MM.1S (cell line): ENCODE measurements at regions not wholly inside any gene's neighbourhood (a gene's known extent, or its start where the extent isn't known, plus 50 kb on each side); places are given as distances from the start of the nearest gene placed in this dataset.

Experiments
- DNase-seq: peaks from one replicate; pipeline ENCODE4 v3.0.0-alpha.2; 2015
- H2AFZ ChIP-seq: fragments of 300-600 bp; sonication (generic); 2 replicates; pipeline ENCODE4 v1.6.0; 2016; ENCODE audit warnings: antibody characterized with exemption, low read length
- H3F3A ChIP-seq: fragments of 300-600 bp; sonication (generic); 2 replicates; pipeline ENCODE4 v1.6.1; 2016; ENCODE audit warnings: mild to moderate bottlenecking, antibody characterized with exemption, low read length, moderate library complexity, mixed read lengths; ENCODE audit not compliant: insufficient read depth
- H3K27ac ChIP-seq: fragments of 300-600 bp; sonication (generic); 2 replicates; pipeline ENCODE4 v1.5.1; 2016; ENCODE audit warnings: mild to moderate bottlenecking, low read length
- H3K27me3 ChIP-seq: fragments of 300-600 bp; sonication (generic); replicated peaks from 2 replicates; pipeline ENCODE4 v1.6.0; 2016; ENCODE audit warnings: low read length; ENCODE audit not compliant: insufficient read depth
- H3K36me3 ChIP-seq: fragments of 300-600 bp; sonication (generic); replicated peaks from 2 replicates; pipeline ENCODE4 v1.6.1; 2016; ENCODE audit warnings: mild to moderate bottlenecking, low read length, mixed read lengths; ENCODE audit not compliant: insufficient read depth
- H3K4me1 ChIP-seq: fragments of 300-600 bp; sonication (generic); 2 replicates; pipeline ENCODE4 v1.6.1; 2016; ENCODE audit warnings: low read length, mixed read lengths
- H3K4me2 ChIP-seq: fragments of 300-600 bp; sonication (generic); 2 replicates; pipeline ENCODE4 v1.6.0; 2016; ENCODE audit warnings: low read depth, low read length
- H3K4me3 ChIP-seq: fragments of 300-600 bp; sonication (generic); 2 replicates; pipeline ENCODE4 v1.5.1; 2016; ENCODE audit warnings: low read length, mixed read lengths
- H3K79me2 ChIP-seq: fragments of 300-600 bp; sonication (generic); 2 replicates; pipeline ENCODE4 v1.6.1; 2016; ENCODE audit warnings: mixed run types, low read length, mixed read lengths
- H3K9ac ChIP-seq: fragments of 300-600 bp; sonication (generic); 2 replicates; pipeline ENCODE4 v1.6.1; 2016; ENCODE audit warnings: low read length, mixed read lengths
- H3K9me2 ChIP-seq: fragments of 300-600 bp; sonication (generic); replicated peaks from 2 replicates; pipeline ENCODE4 v1.6.1; 2016; ENCODE audit warnings: mild to moderate bottlenecking, low read length, mixed read lengths; ENCODE audit not compliant: insufficient read depth
- H3K9me3 ChIP-seq: fragments of 300-600 bp; sonication (generic); replicated peaks from 2 replicates; pipeline ENCODE4 v1.6.1; 2016; ENCODE audit warnings: mild to moderate bottlenecking, low read length, mixed read lengths; ENCODE audit not compliant: insufficient read depth
- H4K20me1 ChIP-seq: fragments of 300-600 bp; sonication (generic); 2 replicates; pipeline ENCODE4 v1.6.1; 2016; ENCODE audit warnings: mild to moderate bottlenecking, low read length, moderate library complexity, mixed read lengths; ENCODE audit not compliant: insufficient read depth
- EZH2 ChIP-seq: fragments of 300-600 bp; sonication (generic); optimal IDR thresholded peaks from 2 replicates; pipeline ENCODE3; 2017; ENCODE audit warnings: low read depth, mild to moderate bottlenecking, antibody characterized with exemption, low read length, mixed read lengths
- EZH2phosphoT487 ChIP-seq: fragments of 300-600 bp; sonication (generic); IDR thresholded peaks from 2 replicates; pipeline ENCODE4 v1.6.1; 2018; ENCODE audit warnings: antibody characterized with exemption, low read length
- TF ChIP-seq, protein P1 (sequence below): fragments of 300-600 bp; sonication (generic); IDR thresholded peaks from 2 replicates; pipeline ENCODE4 v1.5.1; 2016; ENCODE audit warnings: antibody characterized with exemption, low read length, mixed read lengths

DNA sequence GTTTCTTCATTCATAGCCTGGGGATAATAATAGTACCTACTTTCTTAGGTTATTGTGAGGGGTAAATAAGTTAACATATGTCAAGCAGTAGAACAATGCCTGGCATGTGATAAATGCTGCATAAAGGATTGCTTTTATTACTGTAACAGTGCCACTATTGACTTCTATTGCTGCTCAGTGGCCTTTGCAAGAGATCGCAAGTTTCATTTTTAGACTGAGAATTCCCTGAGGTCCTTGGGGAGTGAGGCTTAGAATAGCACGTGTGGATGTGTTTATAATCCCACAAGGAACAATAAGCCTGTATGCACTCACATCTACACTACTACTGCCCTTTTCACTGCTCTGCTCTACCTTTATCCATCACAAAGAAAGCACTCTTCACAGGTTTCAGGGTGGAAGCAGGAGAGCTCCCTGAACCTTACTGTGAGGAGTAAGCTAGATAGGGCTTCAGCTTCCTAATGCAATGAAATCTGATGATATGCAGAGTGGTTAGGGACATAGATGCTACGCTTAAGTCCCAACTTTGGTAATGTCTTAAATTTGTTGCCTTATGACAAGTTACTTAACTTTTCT is 302.6 kb downstream of the SNAPC1 start:
- Histone ChIP-seq H2AFZ (no peak overlapping the region), H4K20me1 (no peaks in the 10 kb centered on the region), H3K9me2 (no peaks in the 10 kb centered on the region), H3K27ac (no peak overlapping the region), H3K4me2 (no peak overlapping the region), H3K36me3 (no peaks in the 10 kb centered on the region), H3K4me1 (no peaks in the 10 kb centered on the region), H3K79me2 (no peaks in the 10 kb centered on the region), H3K27me3 (no peaks in the 10 kb centered on the region), H3K4me3 (no peak overlapping the region), H3K9ac (no peak overlapping the region), H3F3A (no peaks in the 10 kb centered on the region), H3K9me3 (no peaks in the 10 kb centered on the region)
- TF ChIP-seq EZH2phosphoT487 = no peak
- TF ChIP-seq EZH2 = no peak
- TF ChIP-seq, protein P1, sequence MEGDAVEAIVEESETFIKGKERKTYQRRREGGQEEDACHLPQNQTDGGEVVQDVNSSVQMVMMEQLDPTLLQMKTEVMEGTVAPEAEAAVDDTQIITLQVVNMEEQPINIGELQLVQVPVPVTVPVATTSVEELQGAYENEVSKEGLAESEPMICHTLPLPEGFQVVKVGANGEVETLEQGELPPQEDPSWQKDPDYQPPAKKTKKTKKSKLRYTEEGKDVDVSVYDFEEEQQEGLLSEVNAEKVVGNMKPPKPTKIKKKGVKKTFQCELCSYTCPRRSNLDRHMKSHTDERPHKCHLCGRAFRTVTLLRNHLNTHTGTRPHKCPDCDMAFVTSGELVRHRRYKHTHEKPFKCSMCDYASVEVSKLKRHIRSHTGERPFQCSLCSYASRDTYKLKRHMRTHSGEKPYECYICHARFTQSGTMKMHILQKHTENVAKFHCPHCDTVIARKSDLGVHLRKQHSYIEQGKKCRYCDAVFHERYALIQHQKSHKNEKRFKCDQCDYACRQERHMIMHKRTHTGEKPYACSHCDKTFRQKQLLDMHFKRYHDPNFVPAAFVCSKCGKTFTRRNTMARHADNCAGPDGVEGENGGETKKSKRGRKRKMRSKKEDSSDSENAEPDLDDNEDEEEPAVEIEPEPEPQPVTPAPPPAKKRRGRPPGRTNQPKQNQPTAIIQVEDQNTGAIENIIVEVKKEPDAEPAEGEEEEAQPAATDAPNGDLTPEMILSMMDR = no peak
- DNase-seq = no peak

DNA sequence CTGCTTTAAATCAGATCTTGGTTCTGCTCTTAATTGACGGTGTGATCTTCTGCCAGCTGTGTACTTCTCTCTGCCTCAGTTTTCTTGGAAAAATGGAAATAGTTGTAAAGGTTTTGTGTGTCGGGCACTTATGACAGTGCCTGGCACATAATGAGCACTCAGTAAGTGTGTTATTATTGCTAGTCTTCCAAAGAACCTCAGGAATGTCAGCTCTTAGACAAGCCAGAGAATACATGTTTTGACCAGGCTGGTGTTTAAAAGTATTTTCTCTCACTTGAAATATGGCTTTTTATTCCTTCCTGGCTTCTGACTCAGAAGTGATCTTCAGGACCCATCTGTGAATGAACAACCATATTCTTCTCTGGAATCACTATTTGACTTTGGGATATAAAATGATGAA is 304.1 kb downstream of the SNAPC1 start:
- no peak overlapping the region for H2AFZ ChIP-seq
- H3K27ac ChIP-seq = no peak overlapping the region
- no peaks in the 10 kb centered on the region for H4K20me1 ChIP-seq
- no peaks in the 10 kb centered on the region for H3K36me3 ChIP-seq
- H3K9ac ChIP-seq = no peak overlapping the region
- TF ChIP-seq, protein P1 = no peak
- no peak for TF ChIP-seq EZH2
- TF ChIP-seq EZH2phosphoT487 = no peak
- H3K79me2 ChIP-seq = no peaks in the 10 kb centered on the region
- H3K9me3 ChIP-seq = no peaks in the 10 kb centered on the region
- no peak overlapping the region for H3K4me2 ChIP-seq
- DNase-seq = no peak
- no peaks in the 10 kb centered on the region for H3K27me3 ChIP-seq
- no peaks in the 10 kb centered on the region for H3K9me2 ChIP-seq
- no peak overlapping the region for H3K4me3 ChIP-seq
- no peaks in the 10 kb centered on the region for H3K4me1 ChIP-seq
- no peaks in the 10 kb centered on the region for H3F3A ChIP-seq

DNA sequence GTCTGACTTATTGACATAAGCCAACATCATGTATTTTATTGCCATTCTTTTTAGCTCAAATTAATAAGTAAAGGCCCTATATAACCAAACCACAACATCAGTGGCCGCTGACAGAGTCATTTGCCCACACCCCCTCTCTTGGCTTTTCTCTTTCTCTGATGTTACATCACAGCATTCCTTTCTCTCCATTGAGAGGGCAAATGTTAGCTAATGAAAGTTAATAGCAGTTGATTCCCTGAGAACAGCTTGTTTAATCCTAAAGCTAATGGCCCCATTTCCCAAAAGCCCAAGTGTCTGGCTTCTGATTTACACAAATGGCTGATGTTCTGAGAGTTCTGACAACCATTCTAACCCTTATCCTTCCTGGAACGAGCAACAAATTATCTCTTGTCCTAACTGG is 308.8 kb downstream of the SNAPC1 start:
- Histone ChIP-seq H2AFZ (no peak overlapping the region), H3K27me3 (no peaks in the 10 kb centered on the region), H3K27ac (no peak overlapping the region), H3K9me2 (no peaks in the 10 kb centered on the region), H4K20me1 (no peaks in the 10 kb centered on the region), H3K9me3 (no peaks in the 10 kb centered on the region), H3K4me2 (no peak overlapping the region), H3F3A (no peaks in the 10 kb centered on the region), H3K36me3 (no peaks in the 10 kb centered on the region), H3K9ac (no peak overlapping the region), H3K79me2 (no peaks in the 10 kb centered on the region), H3K4me3 (no peak overlapping the region), H3K4me1 (no peaks in the 10 kb centered on the region)
- TF ChIP-seq EZH2 (no peak), EZH2phosphoT487 (no peak)
- TF ChIP-seq, protein P1 = no peak
- DNase-seq = no peak
